MV-4-11 (cell line): ENCODE measurements at regions not wholly inside any gene's neighbourhood (a gene's known extent, or its start where the extent isn't known, plus 50 kb on each side); places are given as distances from the start of the nearest gene placed in this dataset.

Experiments used
- DNase-seq: peaks from one replicate; lab custom pipeline; 2025; lab: John Stamatoyannopoulos, UW

- DNase-seq: no peak
Observed at GRCh38 chrX:39333451-39333850, 532.2 kb downstream of the MID1IP1 start.

DNA sequence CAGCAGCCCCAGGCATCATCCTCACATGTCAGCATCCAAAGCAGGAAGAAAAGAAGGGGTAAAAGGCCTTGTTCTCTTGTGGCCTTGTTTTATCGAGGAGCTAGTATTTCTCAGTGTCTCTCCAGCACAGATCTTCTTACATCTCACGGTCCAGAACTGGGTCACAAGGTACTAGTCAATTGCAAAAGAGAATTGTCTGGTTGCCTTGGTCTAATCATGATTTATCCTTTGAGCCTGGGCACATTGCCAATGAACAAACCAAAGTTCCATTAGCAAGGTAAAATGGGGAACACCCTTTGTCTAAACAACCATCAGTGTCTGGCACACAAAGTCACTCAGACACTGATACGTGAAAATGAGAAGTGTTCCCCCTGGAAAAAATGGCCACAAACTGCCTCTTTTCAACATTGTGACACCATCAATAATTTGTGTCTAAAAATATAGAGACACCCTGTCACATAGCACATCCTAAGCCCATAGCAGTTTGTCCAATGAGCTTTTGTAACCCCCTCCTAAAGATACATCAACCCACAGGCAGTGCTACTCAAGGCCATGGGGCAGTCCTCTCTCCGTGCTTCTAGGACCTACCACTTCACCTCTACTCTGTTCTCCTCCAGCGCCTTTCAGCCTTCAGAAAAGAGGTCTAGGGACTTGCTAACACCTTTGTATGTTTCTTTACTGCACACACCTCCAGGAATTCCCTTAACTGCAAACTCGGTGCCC is 534.4 kb downstream of the MID1IP1 start:
- DNase-seq: peak; percentile 86

GRCh38 chrX:39336671-39337311 is 535.5 kb downstream of the MID1IP1 start:
- peak; percentile 48 for DNase-seq

DNA sequence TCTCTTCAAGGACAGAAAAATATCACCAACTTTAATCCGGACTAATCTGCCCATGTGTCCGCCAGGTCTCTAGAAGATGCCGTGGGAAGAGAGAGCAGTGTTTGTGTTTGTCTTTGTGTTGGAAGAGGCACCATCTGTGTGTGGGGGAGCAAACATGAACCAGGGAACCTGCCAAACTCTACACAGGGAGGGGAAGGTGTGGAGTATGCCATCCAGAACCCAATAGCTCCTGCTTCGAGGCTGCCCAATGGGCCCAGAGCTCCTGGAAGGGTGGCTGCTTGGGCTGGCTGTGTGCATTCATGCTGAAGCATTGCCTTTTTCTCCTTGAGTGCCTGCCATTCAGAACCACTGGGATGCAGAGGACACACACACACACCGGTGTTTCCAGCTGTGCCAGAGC is 536.2 kb downstream of the MID1IP1 start:
- DNase-seq: no peak

GRCh38 chrX:39338583-39338982 is 537.3 kb downstream of the MID1IP1 start:
- DNase-seq: no peak

DNA sequence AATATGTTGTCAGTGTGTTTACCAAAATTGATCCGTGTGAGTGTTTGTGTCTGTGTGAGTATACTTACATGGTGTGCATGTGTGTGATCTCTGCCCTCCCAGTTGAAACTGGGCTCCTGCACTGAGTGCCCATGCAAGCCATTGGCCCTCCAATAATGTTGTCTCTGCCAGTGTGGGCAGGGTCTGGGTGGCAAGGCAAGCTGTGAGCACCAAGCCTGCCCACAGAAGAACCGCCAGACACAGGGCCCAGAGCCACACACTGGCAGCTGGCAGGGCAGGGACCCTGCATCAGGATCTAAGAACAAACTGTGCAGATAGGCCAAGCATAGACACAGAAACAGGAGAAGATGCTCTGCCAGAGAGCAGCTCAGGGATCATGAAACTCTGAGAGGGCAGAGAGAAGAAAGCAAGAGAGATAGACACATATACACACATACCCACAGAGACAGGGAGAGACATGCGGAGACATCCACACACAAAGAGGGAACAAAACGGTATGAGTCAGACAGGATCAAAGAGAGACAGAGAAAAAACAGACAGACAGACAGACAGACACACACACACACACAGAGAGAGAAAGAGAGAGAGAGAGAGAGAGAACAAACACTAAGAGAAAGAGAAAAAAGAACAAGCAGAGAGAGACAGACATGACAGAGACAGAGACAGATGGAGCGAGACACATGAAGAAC is 555.0 kb downstream of the MID1IP1 start:
- peak; percentile 26 for DNase-seq

GRCh38 chrX:39360101-39360500 is 558.8 kb downstream of the MID1IP1 start:
- DNase-seq: no peak

DNA sequence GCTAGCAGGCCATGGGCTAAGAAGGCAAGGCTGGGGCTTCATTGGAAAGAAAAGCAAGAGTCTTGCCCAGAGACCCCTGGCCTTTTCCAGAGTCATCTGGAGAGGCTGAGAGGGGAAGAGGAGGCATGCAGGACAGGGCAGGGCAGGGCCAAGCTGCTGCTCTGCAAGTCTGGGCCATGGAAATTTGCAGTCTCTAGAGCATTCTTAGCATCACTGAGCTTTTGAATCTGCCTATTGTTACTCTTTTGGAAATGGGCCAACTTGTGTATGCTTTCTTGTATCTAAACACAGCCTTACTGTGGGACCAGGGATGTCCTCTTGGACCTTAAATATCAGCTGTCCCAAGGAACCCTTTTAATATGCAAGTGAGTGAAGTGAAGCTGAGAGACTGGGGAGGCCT is 560.5 kb downstream of the MID1IP1 start:
- DNase-seq: no peak

DNA sequence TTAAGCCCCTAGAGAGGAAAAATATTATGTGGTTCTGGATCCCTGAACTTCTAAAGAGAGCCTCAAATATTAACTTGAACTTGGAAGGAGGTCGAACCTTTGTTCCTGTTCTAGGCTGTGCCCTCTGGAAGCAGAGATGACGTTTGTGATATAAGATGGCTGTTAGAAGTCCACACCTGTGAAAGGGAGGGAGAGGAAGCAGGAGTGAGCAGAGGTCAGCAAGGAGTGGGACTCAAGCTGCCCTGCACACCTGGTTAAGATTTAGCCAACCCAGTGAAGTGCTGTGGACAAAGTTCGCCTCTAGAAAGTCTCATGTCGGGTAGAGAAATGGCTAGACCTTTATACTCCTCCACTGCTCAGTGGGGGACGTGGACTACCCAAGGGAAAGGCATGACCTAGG is 566.2 kb downstream of the MID1IP1 start:
- no peak for DNase-seq

- no peak for DNase-seq
Observed at GRCh38 chrX:39372115-39372514, 570.9 kb downstream of the MID1IP1 start.

- DNase-seq: no peak
Observed at GRCh38 chrX:39377157-39377556, 575.9 kb downstream of the MID1IP1 start.

DNA sequence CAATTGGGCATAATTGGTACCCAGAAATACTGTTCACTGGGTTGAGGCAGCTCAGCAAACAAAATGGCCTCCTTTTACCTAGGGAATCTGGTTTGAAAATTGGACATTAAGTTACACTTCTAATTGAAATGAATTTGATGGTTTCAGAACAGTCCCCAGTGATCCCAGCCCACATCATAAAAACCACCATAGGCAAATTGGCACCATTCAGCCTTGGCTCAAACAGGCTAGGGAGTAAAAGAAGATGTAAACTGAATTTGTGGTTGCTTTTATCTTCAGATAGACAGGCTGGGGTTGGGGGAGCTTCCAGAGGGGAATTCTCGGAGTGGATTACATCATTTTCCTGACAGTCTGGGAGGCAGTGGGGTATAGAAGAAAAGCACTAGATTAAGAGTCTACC is 576.5 kb downstream of the MID1IP1 start:
- DNase-seq: no peak

DNA sequence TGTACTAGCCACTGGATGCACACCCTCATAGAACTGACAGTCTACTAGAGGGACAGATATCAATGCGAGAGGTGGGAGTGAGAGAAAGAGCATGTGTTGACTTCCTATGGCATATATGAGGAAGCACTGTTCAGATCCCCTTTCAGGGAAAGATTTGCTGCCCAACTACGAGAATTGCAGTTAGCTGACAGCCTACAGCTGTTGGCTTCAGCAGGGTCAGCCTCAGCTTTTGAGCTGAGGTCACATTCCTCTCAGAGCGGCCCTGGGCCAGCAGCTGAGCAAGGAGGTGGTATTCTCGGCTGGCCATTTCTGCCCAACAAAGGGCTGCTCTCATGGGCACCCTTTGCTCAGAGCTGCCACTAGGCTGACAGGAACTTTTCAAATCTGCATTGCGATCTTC is 580.2 kb downstream of the MID1IP1 start:
- DNase-seq: no peak

- no peak for DNase-seq
Observed at GRCh38 chrX:39384996-39385395, 583.7 kb downstream of the MID1IP1 start.

- DNase-seq: no peak
Observed at GRCh38 chrX:39388730-39389129, 587.5 kb downstream of the MID1IP1 start.

GRCh38 chrX:39396358-39396995 is 595.2 kb downstream of the MID1IP1 start:
- no peak for DNase-seq

DNA sequence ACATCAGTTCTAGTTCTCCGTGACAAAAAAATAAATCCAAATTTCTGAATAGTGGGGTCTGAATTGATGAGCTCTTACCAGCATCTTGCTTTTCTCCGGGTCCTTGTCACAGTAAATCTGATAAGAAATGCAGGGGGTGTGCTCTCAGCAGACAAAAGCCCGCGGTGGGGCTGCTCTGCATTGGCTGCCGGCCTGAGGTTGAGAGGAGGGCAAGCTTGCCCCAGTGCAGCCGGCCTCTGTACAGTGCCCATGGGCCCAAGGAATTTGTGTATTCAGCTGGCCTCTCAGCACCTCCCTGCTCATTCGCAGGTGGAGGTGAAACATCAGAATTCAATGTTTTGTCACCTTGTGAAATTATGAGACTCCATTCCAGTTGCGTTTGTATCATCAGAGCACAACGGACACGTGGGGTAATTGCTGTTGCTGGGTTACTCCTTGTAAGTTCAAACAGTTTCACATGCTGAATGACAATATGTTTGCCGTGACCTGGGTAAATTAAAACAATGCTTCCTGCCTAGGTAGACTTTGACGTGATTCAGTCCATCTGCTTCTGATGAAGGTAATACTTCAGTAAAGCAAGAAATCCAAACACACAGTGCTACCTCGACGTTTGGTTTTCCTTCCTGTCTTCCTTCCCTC is 596.4 kb downstream of the MID1IP1 start:
- no peak for DNase-seq

GRCh38 chrX:39398215-39398962 is 597.1 kb downstream of the MID1IP1 start:
- no peak for DNase-seq

DNA sequence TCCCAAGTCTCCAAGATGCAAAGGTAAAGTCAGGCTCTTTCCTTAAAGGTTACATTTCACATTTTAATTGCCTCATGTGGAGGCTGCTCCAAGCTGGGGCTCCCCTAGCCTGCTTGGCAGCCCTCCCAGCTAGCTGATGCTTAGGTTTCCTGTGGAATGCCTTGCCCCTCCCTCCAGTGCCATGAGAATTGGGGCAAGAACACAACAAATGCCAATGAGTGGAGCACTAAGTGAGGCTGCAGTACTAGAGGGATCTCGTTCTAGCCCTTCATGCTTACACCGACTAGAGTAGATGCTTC is 597.7 kb downstream of the MID1IP1 start:
- no peak for DNase-seq

- no peak for DNase-seq
Observed at GRCh38 chrX:39399387-39399786, 598.1 kb downstream of the MID1IP1 start.

GRCh38 chrX:39401483-39402110 is 600.3 kb downstream of the MID1IP1 start:
- DNase-seq: no peak
